ENCODE measurements at regions not wholly inside any gene's neighbourhood (a gene's known extent, or its start where the extent isn't known, plus 50 kb on each side); places are given as distances from the start of the nearest gene placed in this dataset.

- H3K79me2 ChIP-seq (ENCODE audit: control insufficient read depth, insufficient read depth, low read length): no peaks in the 10 kb centered on the region
- H4K20me1 ChIP-seq (ENCODE audit: control insufficient read depth, extremely low read depth, insufficient read depth, low read length): no peaks in the 10 kb centered on the region
- H3K9me1 ChIP-seq (ENCODE audit: control insufficient read depth, extremely low read depth, insufficient read depth, low read length): no peaks in the 10 kb centered on the region
- TF ChIP-seq CTCF (optimal IDR thresholded peaks at IDR 0.05 in 1 of 3, IDR thresholded peaks at IDR 0.05 in 1 of 3, conservative IDR thresholded peaks at IDR 0.05 in 1 of 3; ENCODE audit: extremely low read depth in 1 of 3, insufficient read depth in 2 of 3, low read length in 3 of 3): no peak
- no peak for TF ChIP-seq EZH2 (IDR thresholded peaks at IDR 0.05; ENCODE audit: low read length)
- H3K9ac ChIP-seq (ENCODE audit: control insufficient read depth, extremely low read depth, insufficient read depth, low read length): no peak overlapping the region
- H3K36me3 ChIP-seq (ENCODE audit: control insufficient read depth in 2 of 2, extremely low read depth in 1 of 2, insufficient read depth in 2 of 2, low read length in 2 of 2): no peaks in the 10 kb centered on the region
- FAIRE-seq (no peak), DNase-seq (ENCODE audit: low read depth, low spot score) (no peak)
- no peak overlapping the region for H3K27ac ChIP-seq (ENCODE audit: control insufficient read depth, insufficient read depth, low read length)
- dilution Hi-C loops (cut with MboI; ENCODE audit: extremely low pct_ligation_motif_present, low sequenced_read_pairs): no loop called here
- H3K27me3 ChIP-seq (ENCODE audit: control insufficient read depth, extremely low read depth, insufficient read depth, low read length): no peaks in the 10 kb centered on the region
- no peak overlapping the region for H3K4me3 ChIP-seq (ENCODE audit: control insufficient read depth in 2 of 3, extremely low read depth in 1 of 3, insufficient read depth in 2 of 3, low read depth in 1 of 3, low read length in 3 of 3)
- H2AFZ ChIP-seq (ENCODE audit: control insufficient read depth, low read length): no peak overlapping the region
- no peak overlapping the region for H3K4me2 ChIP-seq (ENCODE audit: control insufficient read depth, extremely low read depth, insufficient read depth, low read depth, low read length)
- no peaks in the 10 kb centered on the region for H3K4me1 ChIP-seq (ENCODE audit: control insufficient read depth, extremely low read depth, insufficient read depth, low read length)
- no peaks in the 10 kb centered on the region for H3K9me3 ChIP-seq (ENCODE audit: control insufficient read depth, low read depth, low read length)
These were observed 296.9 kb upstream of the ZC3H12C start for GRCh38 chr11:109796253-109796652.

- TF ChIP-seq EZH2 (IDR thresholded peaks at IDR 0.05; ENCODE audit: low read length) (no peak), CTCF (optimal IDR thresholded peaks at IDR 0.05 in 1 of 3, IDR thresholded peaks at IDR 0.05 in 1 of 3, conservative IDR thresholded peaks at IDR 0.05 in 1 of 3; ENCODE audit: extremely low read depth in 1 of 3, insufficient read depth in 2 of 3, low read length in 3 of 3) (no peak)
- Histone ChIP-seq H3K9me1 (ENCODE audit: control insufficient read depth, extremely low read depth, insufficient read depth, low read length) (no peaks in the 10 kb centered on the region), H3K36me3 (ENCODE audit: control insufficient read depth in 2 of 2, extremely low read depth in 1 of 2, insufficient read depth in 2 of 2, low read length in 2 of 2) (no peaks in the 10 kb centered on the region), H2AFZ (ENCODE audit: control insufficient read depth, low read length) (no peak overlapping the region), H3K79me2 (ENCODE audit: control insufficient read depth, insufficient read depth, low read length) (no peaks in the 10 kb centered on the region), H3K27me3 (ENCODE audit: control insufficient read depth, extremely low read depth, insufficient read depth, low read length) (no peaks in the 10 kb centered on the region), H3K4me1 (ENCODE audit: control insufficient read depth, extremely low read depth, insufficient read depth, low read length) (no peaks in the 10 kb centered on the region), H4K20me1 (ENCODE audit: control insufficient read depth, extremely low read depth, insufficient read depth, low read length) (no peaks in the 10 kb centered on the region), H3K9me3 (ENCODE audit: control insufficient read depth, low read depth, low read length) (no peaks in the 10 kb centered on the region), H3K9ac (ENCODE audit: control insufficient read depth, extremely low read depth, insufficient read depth, low read length) (no peak overlapping the region), H3K27ac (ENCODE audit: control insufficient read depth, insufficient read depth, low read length) (no peak overlapping the region), H3K4me3 (ENCODE audit: control insufficient read depth in 2 of 3, extremely low read depth in 1 of 3, insufficient read depth in 2 of 3, low read depth in 1 of 3, low read length in 3 of 3) (no peak overlapping the region), H3K4me2 (ENCODE audit: control insufficient read depth, extremely low read depth, insufficient read depth, low read depth, low read length) (no peak overlapping the region)
- FAIRE-seq (no peak), DNase-seq (ENCODE audit: low read depth, low spot score) (no peak)
- dilution Hi-C loops (cut with MboI; ENCODE audit: extremely low pct_ligation_motif_present, low sequenced_read_pairs): no loop called here
These were observed 294.7 kb upstream of the ZC3H12C start for GRCh38 chr11:109798521-109798920.
